PC-3 (cell line): ENCODE measurements at regions not wholly inside any gene's neighbourhood (a gene's known extent, or its start where the extent isn't known, plus 50 kb on each side); places are given as distances from the start of the nearest gene placed in this dataset.
A peak's percentile ranks its signal among the peaks of the same experiment; 100 is the strongest.
"Not testable (repeated sequence)": the region's sequence is repeated elsewhere in the genome, so short reads cannot be mapped to it uniquely, and the experiment has no call there.

Source experiments
- ATAC-seq: fragments of 200-7000 bp; cut with Tn5 transposase; 2 replicates; pipeline ENCODE4 v1.9.1; 2020; ENCODE audit warnings: mild to moderate bottlenecking, moderate library complexity
- BruUV-seq: library from RNA; stranded (reverse); fragments of 400-500 nt; replicated peaks from 2 replicates; lab custom pipeline; 2021; lab: Mats Ljungman, UMichigan
- CTCF ChIA-PET: fragments of 300-600 bp; sonication (Branson Sonifier 250); formaldehyde crosslinking; loops from one replicate; lab custom pipeline; 2022; ENCODE audit warnings: antibody characterized with exemption; lab: Charles Lee
- POLR2A ChIA-PET: fragments of 300-600 bp; sonication (Branson Sonifier 250); formaldehyde crosslinking; loops from one replicate; lab custom pipeline; 2022; ENCODE audit warnings: antibody characterized with exemption; ENCODE audit not compliant: unreplicated experiment; lab: Charles Lee
- DNase-seq: peaks from one replicate; pipeline ENCODE4 v3.0.0-alpha.2; 2015
- H2AFZ ChIP-seq: fragments of 300-600 bp; sonication (generic); 2 replicates; pipeline ENCODE4 v1.6.0; 2016; ENCODE audit warnings: antibody characterized with exemption, low read length
- H3F3A ChIP-seq: fragments of 300-600 bp; sonication (generic); one replicate; pipeline ENCODE4 v1.6.0; 2017; ENCODE audit warnings: antibody characterized with exemption, low read length, control low read depth, mild to moderate bottlenecking; ENCODE audit not compliant: unreplicated experiment
- H3K27ac ChIP-seq: fragments of 300-600 bp; sonication (generic); 2 replicates; pipeline ENCODE4 v1.5.1; 2016; ENCODE audit warnings: mild to moderate bottlenecking, low read length
- H3K27me3 ChIP-seq: fragments of 300-600 bp; sonication (generic); 2 replicates; pipeline ENCODE4 v1.6.1; 2016; ENCODE audit warnings: low read length, mixed read lengths
- H3K36me3 ChIP-seq: fragments of 300-600 bp; sonication (generic); 2 replicates; pipeline ENCODE4 v1.6.1; 2016; ENCODE audit warnings: low read depth, mixed run types, low read length, mixed read lengths
- H3K4me1 ChIP-seq: fragments of 300-600 bp; sonication (generic); 2 replicates; pipeline ENCODE4 v1.5.1; 2016; ENCODE audit warnings: low read length; ENCODE audit not compliant: insufficient read depth
- H3K4me2 ChIP-seq: fragments of 300-600 bp; sonication (generic); 2 replicates; pipeline ENCODE4 v1.6.0; 2016; ENCODE audit warnings: low read length
- H3K4me3 ChIP-seq: fragments of 300-600 bp; sonication (generic); 2 replicates; pipeline ENCODE4 v1.5.1; 2016; ENCODE audit warnings: mild to moderate bottlenecking, low read length, mixed read lengths
- H3K79me2 ChIP-seq: fragments of 300-600 bp; sonication (generic); 2 replicates; pipeline ENCODE4 v1.6.1; 2017; ENCODE audit warnings: low read length, mixed read lengths
- H3K9ac ChIP-seq: fragments of 300-600 bp; sonication (generic); 2 replicates; pipeline ENCODE4 v1.6.0; 2016; ENCODE audit warnings: mild to moderate bottlenecking, low read length
- H3K9me2 ChIP-seq: fragments of 300-600 bp; sonication (generic); replicated peaks from 2 replicates; pipeline ENCODE4 v1.6.1; 2016; ENCODE audit warnings: mixed run types, low read length, mixed read lengths
- H3K9me3 ChIP-seq: fragments of 300-600 bp; sonication (generic); 2 replicates; pipeline ENCODE4 v1.6.1; 2016; ENCODE audit warnings: low read length, mixed read lengths
- H4K20me1 ChIP-seq: fragments of 300-600 bp; sonication (generic); 2 replicates; pipeline ENCODE4 v1.6.1; 2016; ENCODE audit warnings: low read length, mixed read lengths
- EZH2 ChIP-seq: fragments of 300-600 bp; sonication (generic); IDR thresholded peaks from one replicate; pipeline ENCODE4 v1.6.1; 2017; ENCODE audit warnings: antibody characterized with exemption, mild to moderate bottlenecking, low read length; ENCODE audit not compliant: unreplicated experiment
- EZH2phosphoT487 ChIP-seq: fragments of 300-600 bp; sonication (generic); IDR thresholded peaks from 2 replicates; pipeline ENCODE4 v1.6.1; 2018; ENCODE audit warnings: mild to moderate bottlenecking, antibody characterized with exemption, low read length, borderline replicate concordance
- intact Hi-C: fragments of 100-400 bp; cut with micrococcal nuclease; formaldehyde crosslinking; loops from 2 replicates; pipeline ENCODE4 v1.9.0; 2023
- TF ChIP-seq, protein P1 (sequence below): fragments of 300-600 bp; sonication (generic); conservative IDR thresholded peaks from 2 replicates; pipeline ENCODE4 v1.5.1; 2017; ENCODE audit warnings: antibody characterized with exemption, low read depth, mild to moderate bottlenecking, low read length

DNA sequence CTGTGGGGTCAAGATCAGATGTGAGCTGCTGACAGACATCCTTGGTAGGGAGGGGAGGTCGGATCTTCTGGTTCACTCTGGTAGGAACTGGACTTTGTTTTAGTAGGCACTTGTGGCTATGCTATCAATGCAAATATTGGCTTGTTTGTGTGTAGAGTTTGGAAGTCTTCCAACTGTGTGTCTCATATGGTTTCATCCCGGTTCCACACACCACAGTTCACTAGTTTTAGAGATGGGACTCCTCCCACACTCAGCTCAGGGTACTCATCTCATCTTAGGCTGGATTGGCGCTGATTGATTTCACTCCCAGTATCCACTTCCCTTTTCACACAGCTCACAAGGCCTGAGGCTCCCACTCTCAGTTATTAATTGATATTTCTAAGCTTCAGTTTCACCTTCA, 161.3 kb downstream of the THBS2 start:
- Histone ChIP-seq H2AFZ (no peak overlapping the region), H3F3A (no peaks in the 10 kb centered on the region), H3K9me2 (no peaks in the 10 kb centered on the region), H3K4me2 (no peak overlapping the region), H3K36me3 (no peaks in the 10 kb centered on the region), H3K9me3 (no peaks in the 10 kb centered on the region), H3K27ac (no peak overlapping the region), H3K4me3 (no peak overlapping the region), H4K20me1 (no peaks in the 10 kb centered on the region), H3K9ac (no peak overlapping the region), H3K27me3 (no peaks in the 10 kb centered on the region), H3K79me2 (no peaks in the 10 kb centered on the region), H3K4me1 (0 out of 2 replicates have a peak, but pooled peaks cover 3% of the 10 kb centered on the region)
- CTCF ChIA-PET: no interaction called here
- no peak for TF ChIP-seq EZH2phosphoT487
- TF ChIP-seq, protein P1, sequence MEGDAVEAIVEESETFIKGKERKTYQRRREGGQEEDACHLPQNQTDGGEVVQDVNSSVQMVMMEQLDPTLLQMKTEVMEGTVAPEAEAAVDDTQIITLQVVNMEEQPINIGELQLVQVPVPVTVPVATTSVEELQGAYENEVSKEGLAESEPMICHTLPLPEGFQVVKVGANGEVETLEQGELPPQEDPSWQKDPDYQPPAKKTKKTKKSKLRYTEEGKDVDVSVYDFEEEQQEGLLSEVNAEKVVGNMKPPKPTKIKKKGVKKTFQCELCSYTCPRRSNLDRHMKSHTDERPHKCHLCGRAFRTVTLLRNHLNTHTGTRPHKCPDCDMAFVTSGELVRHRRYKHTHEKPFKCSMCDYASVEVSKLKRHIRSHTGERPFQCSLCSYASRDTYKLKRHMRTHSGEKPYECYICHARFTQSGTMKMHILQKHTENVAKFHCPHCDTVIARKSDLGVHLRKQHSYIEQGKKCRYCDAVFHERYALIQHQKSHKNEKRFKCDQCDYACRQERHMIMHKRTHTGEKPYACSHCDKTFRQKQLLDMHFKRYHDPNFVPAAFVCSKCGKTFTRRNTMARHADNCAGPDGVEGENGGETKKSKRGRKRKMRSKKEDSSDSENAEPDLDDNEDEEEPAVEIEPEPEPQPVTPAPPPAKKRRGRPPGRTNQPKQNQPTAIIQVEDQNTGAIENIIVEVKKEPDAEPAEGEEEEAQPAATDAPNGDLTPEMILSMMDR: no peak
- TF ChIP-seq EZH2: no peak
- intact Hi-C loops: no loop called here
- no TSS peak for BruUV-seq
- POLR2A ChIA-PET: no interaction called here
- ATAC-seq (no peak), DNase-seq (peak; percentile 6)

DNA sequence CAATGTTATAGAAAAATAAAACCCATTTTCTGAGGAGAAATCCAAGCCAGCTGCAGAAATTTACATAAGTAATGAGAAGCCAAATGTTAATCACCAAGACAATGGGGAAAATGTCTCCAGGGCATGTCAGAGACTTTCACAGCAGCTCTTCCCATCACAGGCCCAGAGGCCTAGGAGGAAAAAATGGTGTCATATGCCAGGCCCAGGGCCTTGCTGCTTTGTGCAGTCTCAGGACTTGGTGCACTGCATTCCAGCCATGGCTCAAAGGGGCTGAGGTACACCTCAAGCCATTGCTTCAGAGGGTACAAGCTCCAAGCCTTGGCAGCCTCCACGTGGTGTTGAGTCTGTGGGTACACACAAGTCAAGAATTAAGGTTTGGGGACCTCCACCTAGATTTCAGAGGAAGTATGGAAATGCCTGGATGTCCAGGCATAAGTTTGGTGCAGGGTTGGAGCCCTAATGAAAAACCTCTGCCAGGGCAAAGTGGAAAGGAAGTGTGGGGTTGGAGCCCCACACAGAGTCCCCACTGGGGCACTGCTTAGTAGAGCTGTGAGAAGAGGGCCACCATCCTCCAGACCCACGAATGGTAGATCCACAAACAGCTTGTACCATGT, 163.0 kb downstream of the THBS2 start:
- H3K4me3 ChIP-seq, H3K9ac ChIP-seq, DNase-seq, ATAC-seq, H3K4me2 ChIP-seq, H3K4me1 ChIP-seq, H2AFZ ChIP-seq, H4K20me1 ChIP-seq, CTCF ChIA-PET, H3K9me2 ChIP-seq, H3K27ac ChIP-seq, POLR2A ChIA-PET, intact Hi-C loops, BruUV-seq, H3F3A ChIP-seq, H3K36me3 ChIP-seq, H3K79me2 ChIP-seq, H3K9me3 ChIP-seq, H3K27me3 ChIP-seq: not testable (repeated sequence)

DNA sequence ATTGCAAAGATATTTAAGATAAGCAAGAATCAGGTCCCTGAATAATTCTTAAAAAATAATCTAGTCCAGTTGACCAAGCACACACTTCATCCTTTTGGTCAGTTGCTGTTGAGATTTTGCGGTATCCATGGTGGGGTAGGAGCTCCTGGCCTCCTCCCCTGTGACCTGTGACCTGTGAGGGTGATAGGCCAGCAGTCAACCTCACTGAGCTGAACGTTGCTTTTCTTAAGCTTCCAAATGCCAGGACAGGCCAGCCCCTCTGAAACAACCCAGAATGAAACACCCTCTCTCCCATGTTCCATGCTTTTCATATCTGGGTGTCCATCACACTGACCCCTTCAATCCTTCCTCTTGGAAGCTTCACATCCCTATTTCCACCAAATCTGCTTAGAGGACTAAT, 164.9 kb downstream of the THBS2 start:
- no peak overlapping the region for H3K27ac ChIP-seq
- no peaks in the 10 kb centered on the region for H3K79me2 ChIP-seq
- intact Hi-C loops: no loop called here
- H4K20me1 ChIP-seq: no peaks in the 10 kb centered on the region
- no peak overlapping the region for H3K4me2 ChIP-seq
- no peaks in the 10 kb centered on the region for H3K36me3 ChIP-seq
- no peaks in the 10 kb centered on the region for H3K9me2 ChIP-seq
- CTCF ChIA-PET: no interaction called here
- no peaks in the 10 kb centered on the region for H3K27me3 ChIP-seq
- no peak overlapping the region for H3K4me3 ChIP-seq
- peaks cover 3% of the 10 kb centered on the region; the same call in 1 of the 2 replicates for H3K4me1 ChIP-seq
- H2AFZ ChIP-seq: no peak overlapping the region
- H3K9ac ChIP-seq: no peak overlapping the region
- H3F3A ChIP-seq: no peaks in the 10 kb centered on the region
- no peaks in the 10 kb centered on the region for H3K9me3 ChIP-seq
- ATAC-seq (no peak), DNase-seq (no peak)
- BruUV-seq: no TSS peak
- POLR2A ChIA-PET: no interaction called here
- TF ChIP-seq EZH2phosphoT487 (no peak), EZH2 (no peak)
- TF ChIP-seq, protein P1: no peak
